Smooth muscle cell (in vitro differentiated cells): ENCODE measurements at regions not wholly inside any gene's neighbourhood (a gene's known extent, or its start where the extent isn't known, plus 50 kb on each side); places are given as distances from the start of the nearest gene placed in this dataset.
A peak's percentile ranks its signal among the peaks of the same experiment; 100 is the strongest.

Experiments used
- DNase-seq: peaks from one replicate; lab custom pipeline; 2025; ENCODE audit not compliant: unreplicated experiment; lab: John Stamatoyannopoulos, UW
- H2AFZ ChIP-seq: fragments of 200-600 bp; sonication (generic); 2 replicates; pipeline ENCODE4 v1.6.0; 2016; ENCODE audit warnings: antibody characterized with exemption, low read depth, mild to moderate bottlenecking
- H3F3A ChIP-seq: fragments of 200-600 bp; sonication (generic); 2 replicates; pipeline ENCODE4 v1.6.0; 2017; ENCODE audit warnings: antibody characterized with exemption, low read depth
- H3K27ac ChIP-seq: fragments of 200-600 bp; sonication (generic); 2 replicates; pipeline ENCODE4 v1.5.1; 2016; ENCODE audit warnings: low read depth, mild to moderate bottlenecking
- H3K27me3 ChIP-seq: fragments of 200-600 bp; sonication (generic); 2 replicates; pipeline ENCODE4 v1.6.1; 2016; ENCODE audit warnings: low read depth, mild to moderate bottlenecking
- H3K36me3 ChIP-seq: fragments of 200-600 bp; sonication (generic); 2 replicates; pipeline ENCODE4 v1.5.1; 2016; ENCODE audit warnings: low read depth
- H3K4me1 ChIP-seq: fragments of 200-600 bp; sonication (generic); 2 replicates; pipeline ENCODE4 v1.5.1; 2016; ENCODE audit warnings: low read depth
- H3K4me2 ChIP-seq: fragments of 200-600 bp; sonication (generic); 2 replicates; pipeline ENCODE4 v1.6.0; 2016; ENCODE audit warnings: mild to moderate bottlenecking
- H3K4me3 ChIP-seq: fragments of 200-600 bp; sonication (generic); 2 replicates; pipeline ENCODE4 v1.5.1; 2016; ENCODE audit warnings: mild to moderate bottlenecking
- H3K79me2 ChIP-seq: fragments of 200-600 bp; sonication (generic); 2 replicates; pipeline ENCODE4 v1.6.0; 2016; ENCODE audit warnings: low read depth, mild to moderate bottlenecking
- H3K9ac ChIP-seq: fragments of 200-600 bp; sonication (generic); 2 replicates; pipeline ENCODE4 v1.6.0; 2016; ENCODE audit warnings: low read depth
- H3K9me3 ChIP-seq: fragments of 200-600 bp; sonication (generic); replicated peaks from 2 replicates; pipeline ENCODE4 v1.5.1; 2016; ENCODE audit warnings: low read depth
- H4K20me1 ChIP-seq: fragments of 200-600 bp; sonication (generic); 2 replicates; pipeline ENCODE4 v1.6.0; 2016; ENCODE audit warnings: low read depth
- WGBS: methylation state at CpG from one replicate; pipeline ENCODE4 v1.1.7; 2016; ENCODE audit warnings: low lambda C conversion rate; 5-methylcytosine and 5-hydroxymethylcytosine counted together
- TF ChIP-seq, protein P1 (sequence below): fragments of 200-600 bp; sonication (generic); IDR thresholded peaks from 2 replicates; pipeline ENCODE4 v1.5.1; 2017; ENCODE audit warnings: borderline replicate concordance, mild to moderate bottlenecking, antibody characterized with exemption; ENCODE audit not compliant: insufficient read depth, poor library complexity, severe bottlenecking

DNA sequence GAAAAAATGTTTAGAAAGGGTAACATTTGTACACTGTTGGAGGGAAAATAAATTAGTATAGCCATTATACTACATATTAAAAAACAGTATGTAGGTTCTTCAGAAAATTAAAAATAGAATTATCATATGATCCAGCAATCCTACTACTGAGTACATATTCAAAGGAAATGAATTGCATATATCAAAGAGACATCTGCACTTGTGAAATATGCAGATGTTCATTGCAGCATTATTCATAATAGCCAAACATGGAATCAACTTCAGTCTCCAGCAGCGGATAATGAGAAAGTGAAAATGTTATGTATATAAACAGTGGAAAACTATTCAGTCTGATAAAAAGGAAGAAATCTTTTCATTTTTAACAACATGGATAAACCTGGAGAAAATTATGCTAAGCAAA, 695.5 kb downstream of the SLCO4C1 start:
- no peaks in the 10 kb centered on the region for H3K4me1 ChIP-seq
- H3K36me3 ChIP-seq = no peaks in the 10 kb centered on the region
- DNase-seq = no peak
- no peak overlapping the region for H3K4me2 ChIP-seq
- no peaks in the 10 kb centered on the region for H3K79me2 ChIP-seq
- no peaks in the 10 kb centered on the region for H3K27me3 ChIP-seq
- H2AFZ ChIP-seq = no peak overlapping the region
- no peak overlapping the region for H3K9ac ChIP-seq
- H3F3A ChIP-seq = no peaks in the 10 kb centered on the region
- no peaks in the 10 kb centered on the region for H4K20me1 ChIP-seq
- H3K4me3 ChIP-seq = no peak overlapping the region
- H3K9me3 ChIP-seq = no peaks in the 10 kb centered on the region
- no peak overlapping the region for H3K27ac ChIP-seq
- WGBS = 96% methylated on average over 1 of the region's 1 CpG
- TF ChIP-seq, protein P1, sequence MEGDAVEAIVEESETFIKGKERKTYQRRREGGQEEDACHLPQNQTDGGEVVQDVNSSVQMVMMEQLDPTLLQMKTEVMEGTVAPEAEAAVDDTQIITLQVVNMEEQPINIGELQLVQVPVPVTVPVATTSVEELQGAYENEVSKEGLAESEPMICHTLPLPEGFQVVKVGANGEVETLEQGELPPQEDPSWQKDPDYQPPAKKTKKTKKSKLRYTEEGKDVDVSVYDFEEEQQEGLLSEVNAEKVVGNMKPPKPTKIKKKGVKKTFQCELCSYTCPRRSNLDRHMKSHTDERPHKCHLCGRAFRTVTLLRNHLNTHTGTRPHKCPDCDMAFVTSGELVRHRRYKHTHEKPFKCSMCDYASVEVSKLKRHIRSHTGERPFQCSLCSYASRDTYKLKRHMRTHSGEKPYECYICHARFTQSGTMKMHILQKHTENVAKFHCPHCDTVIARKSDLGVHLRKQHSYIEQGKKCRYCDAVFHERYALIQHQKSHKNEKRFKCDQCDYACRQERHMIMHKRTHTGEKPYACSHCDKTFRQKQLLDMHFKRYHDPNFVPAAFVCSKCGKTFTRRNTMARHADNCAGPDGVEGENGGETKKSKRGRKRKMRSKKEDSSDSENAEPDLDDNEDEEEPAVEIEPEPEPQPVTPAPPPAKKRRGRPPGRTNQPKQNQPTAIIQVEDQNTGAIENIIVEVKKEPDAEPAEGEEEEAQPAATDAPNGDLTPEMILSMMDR = no peak

- Histone ChIP-seq H2AFZ (no peak overlapping the region), H3K4me2 (no peak overlapping the region), H3K4me3 (no peak overlapping the region), H3K27ac (no peak overlapping the region), H3K36me3 (no peaks in the 10 kb centered on the region), H3K9me3 (no peaks in the 10 kb centered on the region), H4K20me1 (no peaks in the 10 kb centered on the region), H3K4me1 (no peaks in the 10 kb centered on the region), H3K9ac (no peak overlapping the region), H3F3A (no peaks in the 10 kb centered on the region), H3K79me2 (no peaks in the 10 kb centered on the region), H3K27me3 (no peaks in the 10 kb centered on the region)
- TF ChIP-seq, protein P1 = peak; percentile 35
- DNase-seq = no peak
- 48% methylated on average over 1 of the region's 1 CpG for WGBS
These were observed 687.3 kb upstream of the ST8SIA4 start for GRCh38 chr5:101590384-101590783.

DNA sequence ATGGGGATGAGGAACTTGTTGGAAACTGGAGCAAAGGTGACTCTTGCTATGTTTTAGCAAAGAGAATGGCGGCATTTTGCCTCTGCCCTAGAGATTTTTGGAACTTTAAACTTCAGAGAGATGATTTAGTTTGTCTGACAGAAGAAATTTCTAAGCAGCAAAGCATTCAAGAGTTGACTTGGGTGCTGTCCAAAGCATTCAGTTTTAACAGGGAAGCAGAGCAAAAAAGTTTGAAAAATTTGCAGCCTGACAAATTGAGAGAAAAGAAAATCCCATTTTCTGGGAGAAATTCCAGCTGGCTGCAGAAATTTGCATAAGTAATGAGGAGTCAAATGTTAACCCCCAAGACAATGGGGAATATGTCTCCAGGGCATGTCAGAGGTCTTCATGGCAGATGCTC, 682.3 kb upstream of the ST8SIA4 start:
- Histone ChIP-seq H3K9me3 (no peaks in the 10 kb centered on the region), H3K27me3 (no peaks in the 10 kb centered on the region), H3K4me3 (no peak overlapping the region), H3K4me1 (no peaks in the 10 kb centered on the region), H3K79me2 (no peaks in the 10 kb centered on the region), H3K27ac (no peak overlapping the region), H3K4me2 (no peak overlapping the region), H3K36me3 (no peaks in the 10 kb centered on the region), H3K9ac (no peak overlapping the region), H3F3A (no peaks in the 10 kb centered on the region), H4K20me1 (no peaks in the 10 kb centered on the region), H2AFZ (no peak overlapping the region)
- 95% methylated on average over 1 of the region's 1 CpG for WGBS
- TF ChIP-seq, protein P1 = no peak
- no peak for DNase-seq

DNA sequence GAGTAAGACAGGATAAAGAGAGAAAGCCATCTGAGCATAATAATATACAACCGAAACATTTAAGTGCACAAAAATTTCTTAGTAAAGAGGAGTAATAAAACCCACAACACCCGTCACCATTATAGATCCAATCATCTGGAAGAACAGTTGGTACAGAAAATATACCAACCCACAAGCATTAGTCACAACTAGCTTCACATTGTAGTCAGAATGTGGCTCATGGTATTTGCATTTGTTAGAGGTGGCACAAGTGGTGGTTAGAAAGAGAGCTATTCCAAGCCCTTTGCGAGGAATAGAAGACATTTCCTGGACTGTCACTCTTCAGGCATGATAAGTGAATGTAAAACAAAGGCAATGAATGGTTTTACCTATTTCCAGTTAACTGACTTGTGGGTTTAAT, 677.5 kb upstream of the ST8SIA4 start:
- Histone ChIP-seq H3K27ac (no peak overlapping the region), H3K27me3 (no peaks in the 10 kb centered on the region), H3K9me3 (no peaks in the 10 kb centered on the region), H3F3A (no peaks in the 10 kb centered on the region), H3K4me1 (no peaks in the 10 kb centered on the region), H2AFZ (no peak overlapping the region), H3K36me3 (no peaks in the 10 kb centered on the region), H4K20me1 (no peaks in the 10 kb centered on the region), H3K4me2 (no peak overlapping the region), H3K79me2 (no peaks in the 10 kb centered on the region), H3K4me3 (no peak overlapping the region), H3K9ac (no peak overlapping the region)
- no peak for DNase-seq
- TF ChIP-seq, protein P1 = no peak
- 89% methylated on average over 3 of the region's 3 CpGs for WGBS
